Lung (tissue), 11 donors: ENCODE measurements at regions not wholly inside any gene's neighbourhood (a gene's known extent, or its start where the extent isn't known, plus 50 kb on each side); places are given as distances from the start of the nearest gene placed in this dataset.

Source experiments
- ATAC-seq: fragments of 200-7000 bp; cut with Tn5 transposase; one replicate; pipeline ENCODE4 v1.9.1; 2020; ENCODE audit warnings: moderate number of reproducible peaks; ENCODE audit not compliant: insufficient read depth, low FRiP score
- DNase-seq, 3 donors: peaks; one replicate each; pipeline ENCODE4 v3.0.0-alpha.2; 2013 to 2017
- H3K27ac ChIP-seq, 2 donors: one replicate each; pipeline ENCODE4 v1.5.1; 2013; ENCODE audit warnings: mild to moderate bottlenecking in 2 of 2, moderate library complexity in 2 of 2, control low read depth in 1 of 2, inconsistent platforms in 1 of 2, low read depth in 1 of 2, low read length in 1 of 2
- H3K27me3 ChIP-seq, 3 donors: one replicate each; pipeline ENCODE4 v1.5.1; 2013; ENCODE audit warnings: low read length in 2 of 3; ENCODE audit not compliant: control insufficient read depth in 3 of 3, insufficient read depth in 3 of 3
- H3K36me3 ChIP-seq, 4 donors: one replicate each; pipeline ENCODE4 v1.5.1; 2013; ENCODE audit warnings: low read length in 4 of 4, mild to moderate bottlenecking in 1 of 4, moderate library complexity in 1 of 4; ENCODE audit not compliant: control insufficient read depth in 4 of 4, insufficient read depth in 4 of 4
- H3K4me1 ChIP-seq, 5 donors: one replicate each; pipeline ENCODE4 v1.5.1; 2013; ENCODE audit warnings: low read length in 5 of 5, mild to moderate bottlenecking in 2 of 5, moderate library complexity in 1 of 5; ENCODE audit not compliant: control insufficient read depth in 5 of 5, insufficient read depth in 5 of 5
- H3K4me3 ChIP-seq: one replicate; pipeline ENCODE4 v1.5.1; 2013; ENCODE audit warnings: mild to moderate bottlenecking, control low read depth, moderate library complexity
- H3K9ac ChIP-seq, 2 donors: one replicate each; pipeline ENCODE4 v1.5.1; 2013; ENCODE audit warnings: low read length in 2 of 2, control low read depth in 1 of 2; ENCODE audit not compliant: insufficient read depth in 1 of 2
- H3K9me3 ChIP-seq, 4 donors: one replicate each; pipeline ENCODE4 v1.5.1; 2013; ENCODE audit warnings: low read length in 3 of 4, mild to moderate bottlenecking in 1 of 4, moderate library complexity in 1 of 4; ENCODE audit not compliant: control insufficient read depth in 4 of 4, insufficient read depth in 3 of 4
- CTCF ChIP-seq: IDR thresholded peaks from 2 replicates; pipeline ENCODE4 v1.5.1; 2012; ENCODE audit warnings: mild to moderate bottlenecking; ENCODE audit errors: control extremely low read depth, extremely low read depth
- WGBS, 2 donors: extraction: QIAGEN DNeasy Blood & Tissue Kit; methylation state at CpG; one replicate each; pipeline ENCODE4 v1.1.7; 2013; 5-methylcytosine and 5-hydroxymethylcytosine counted together
- donor health status: control.
- donor health status: control.
- donor health status: Bipolar disorder and iron deficiency.
- donor health status: healthy.
- donor health status: DM: yes; HTN: yes; CAD: no.

- Histone ChIP-seq H3K9me3 (peaks cover 0 to 3% (median 0%) of the 10 kb centered on the region in 4 donors), H3K27ac (no peak overlapping the region), H3K27me3 (no peaks in the 10 kb centered on the region), H3K9ac (no peak overlapping the region), H3K4me3 (no peak overlapping the region), H3K4me1 (peaks cover 0 to 13% (median 0%) of the 10 kb centered on the region in 5 donors), H3K36me3 (no peaks in the 10 kb centered on the region)
- DNase-seq (no peak), ATAC-seq (no peak)
- TF ChIP-seq CTCF: no peak
- WGBS, 2 donors: 86 to 91% methylated on average over 5 of the region's 5 CpGs
Measured at GRCh38 chr12:72203764-72204335, 68.3 kb upstream of the TRHDE start.

GRCh38 chr12:72207079-72207478, 65.1 kb upstream of the TRHDE start:
- H3K9ac ChIP-seq: no peak overlapping the region
- TF ChIP-seq CTCF: no peak
- H3K36me3 ChIP-seq: no peaks in the 10 kb centered on the region
- H3K27ac ChIP-seq: no peak overlapping the region
- no peak for ATAC-seq
- H3K4me1 ChIP-seq: peaks cover 0 to 13% (median 0%) of the 10 kb centered on the region in 5 donors
- DNase-seq: peak in 2 of 3 donors; percentile 39
- no peak overlapping the region for H3K4me3 ChIP-seq
- no peaks in the 10 kb centered on the region for H3K27me3 ChIP-seq
- H3K9me3 ChIP-seq: peaks cover 0 to 2% (median 0%) of the 10 kb centered on the region in 4 donors

- ATAC-seq (no peak), DNase-seq (peak in 2 of 3 donors; percentile 59 to 75)
- TF ChIP-seq CTCF: no peak
- Histone ChIP-seq H3K36me3 (no peaks in the 10 kb centered on the region), H3K9me3 (peaks cover 0 to 2% (median 0%) of the 10 kb centered on the region in 4 donors), H3K4me1 (peaks cover 0 to 13% (median 0%) of the 10 kb centered on the region in 5 donors), H3K4me3 (no peak overlapping the region), H3K27me3 (no peaks in the 10 kb centered on the region), H3K27ac (no peak overlapping the region), H3K9ac (no peak overlapping the region)
- 81 to 87% methylated on average over 7 of the region's 7 CpGs for WGBS, 2 donors
Measured at GRCh38 chr12:72207486-72208409, 64.4 kb upstream of the TRHDE start.
